HG03354 (cell line): ENCODE measurements at regions not wholly inside any gene's neighbourhood (a gene's known extent, or its start where the extent isn't known, plus 50 kb on each side); places are given as distances from the start of the nearest gene placed in this dataset.

ENCODE experiments used
- ATAC-seq: cut with Tn5 transposase; IDR thresholded peaks from one replicate; pipeline ENCODE4 v1.9.1; 2021; ENCODE audit warnings: mild to moderate bottlenecking; ENCODE audit not compliant: unreplicated experiment, poor library complexity, severe bottlenecking

GRCh38 chr4:34790131-34790530 is 1454.2 kb downstream of the ARAP2 start:
- ATAC-seq: no peak

- no peak for ATAC-seq
Measured at GRCh38 chr4:34791209-34791608, 1453.1 kb downstream of the ARAP2 start.

- ATAC-seq: no peak
Measured at GRCh38 chr4:34800953-34801352, 1443.4 kb downstream of the ARAP2 start.

DNA sequence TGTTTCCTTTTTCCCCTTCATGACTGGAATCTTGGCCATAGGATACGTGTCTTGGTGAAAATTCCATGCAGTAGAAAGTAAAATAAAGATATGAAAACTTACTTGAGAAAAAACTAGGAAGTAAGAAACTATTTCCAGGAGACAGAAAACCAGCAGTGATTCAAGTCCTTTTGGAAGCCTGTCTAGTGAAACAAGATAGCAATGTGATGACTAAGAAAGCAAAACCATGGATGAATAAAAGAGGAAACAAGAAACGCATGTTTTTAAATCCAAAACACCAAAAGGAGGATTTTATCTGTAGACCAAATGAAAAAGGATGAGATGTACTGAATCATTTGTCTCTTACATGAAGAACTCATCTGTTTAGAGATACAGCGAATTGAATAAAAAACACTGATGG is 1430.0 kb downstream of the ARAP2 start:
- ATAC-seq: no peak

DNA sequence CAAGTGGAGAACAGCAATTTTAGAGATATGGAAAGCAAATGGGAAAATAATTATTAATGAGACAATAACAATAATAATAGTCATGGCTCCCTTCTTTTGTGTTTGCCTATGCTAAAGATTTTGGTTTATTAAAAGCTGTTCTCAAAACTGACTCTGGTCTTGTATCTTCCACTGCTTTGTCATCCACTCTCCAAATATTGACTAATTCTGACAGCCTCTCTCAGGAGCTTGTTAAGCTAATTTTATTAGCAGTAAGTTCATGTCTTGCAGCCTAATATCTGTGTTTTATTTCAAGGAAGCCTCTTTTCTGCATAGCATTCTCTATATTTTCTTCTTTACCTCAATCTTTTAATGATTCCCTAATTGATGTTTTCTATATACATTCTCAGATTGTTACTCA is 1419.8 kb downstream of the ARAP2 start:
- no peak for ATAC-seq

DNA sequence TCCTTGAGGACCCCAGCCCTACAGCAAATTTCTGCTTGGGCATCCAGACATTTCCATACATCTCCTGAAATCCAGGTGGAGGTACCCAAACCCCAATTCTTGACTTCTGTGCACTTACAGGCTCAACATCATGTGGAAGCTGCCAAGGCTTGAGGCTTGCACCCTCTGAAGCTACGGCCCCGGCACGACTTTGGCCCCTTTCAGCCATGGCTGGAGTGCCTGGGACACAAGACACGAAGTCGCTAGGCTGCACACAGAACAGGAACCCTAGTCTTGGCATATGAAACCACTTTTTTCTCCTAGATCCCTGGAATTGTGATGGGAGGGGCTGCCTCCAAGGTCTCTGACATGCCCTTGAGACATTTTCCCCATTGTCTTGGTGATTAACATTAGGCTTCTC is 1417.7 kb downstream of the ARAP2 start:
- no peak for ATAC-seq

DNA sequence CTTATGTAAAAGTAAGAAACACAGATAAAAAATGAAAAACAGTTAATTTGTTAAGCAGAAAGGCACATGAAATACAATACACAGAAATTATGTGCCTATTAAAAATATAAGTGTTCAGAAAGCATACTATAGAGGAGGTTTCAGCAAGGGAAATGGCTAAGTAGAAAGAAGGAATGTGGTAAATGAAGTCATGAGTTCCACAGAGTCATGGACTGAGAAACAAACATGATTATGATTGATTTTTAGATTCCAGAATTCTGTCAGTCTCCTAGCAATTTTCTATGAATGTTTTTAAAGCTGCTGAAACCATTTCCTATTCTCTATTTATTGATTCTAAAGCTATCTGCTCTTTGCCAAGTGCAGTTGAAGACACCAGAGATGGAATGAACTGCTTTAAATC is 1398.4 kb downstream of the ARAP2 start:
- ATAC-seq: no peak

DNA sequence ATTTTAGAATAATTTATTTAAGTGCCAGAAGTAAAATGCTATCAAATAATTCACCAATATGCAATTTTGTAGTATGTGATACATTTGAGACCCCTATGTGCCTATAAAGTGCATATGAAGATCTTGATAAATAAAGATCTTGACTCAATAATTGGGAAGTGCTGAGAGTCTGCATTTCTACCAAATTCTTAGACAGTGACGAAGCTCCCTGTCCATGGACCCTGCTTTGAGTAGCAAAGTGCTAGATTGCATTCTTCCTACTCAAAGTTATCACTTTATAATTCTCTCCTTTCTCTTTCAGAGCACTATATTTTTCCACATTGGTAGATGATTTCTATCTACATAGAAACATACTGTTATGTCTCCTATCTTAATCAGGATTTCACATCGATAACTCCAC is 1393.9 kb downstream of the ARAP2 start:
- ATAC-seq: no peak

GRCh38 chr4:34850968-34851367 is 1393.3 kb downstream of the ARAP2 start:
- ATAC-seq: no peak

- no peak for ATAC-seq
Measured at GRCh38 chr4:34851411-34851810, 1392.9 kb downstream of the ARAP2 start.

DNA sequence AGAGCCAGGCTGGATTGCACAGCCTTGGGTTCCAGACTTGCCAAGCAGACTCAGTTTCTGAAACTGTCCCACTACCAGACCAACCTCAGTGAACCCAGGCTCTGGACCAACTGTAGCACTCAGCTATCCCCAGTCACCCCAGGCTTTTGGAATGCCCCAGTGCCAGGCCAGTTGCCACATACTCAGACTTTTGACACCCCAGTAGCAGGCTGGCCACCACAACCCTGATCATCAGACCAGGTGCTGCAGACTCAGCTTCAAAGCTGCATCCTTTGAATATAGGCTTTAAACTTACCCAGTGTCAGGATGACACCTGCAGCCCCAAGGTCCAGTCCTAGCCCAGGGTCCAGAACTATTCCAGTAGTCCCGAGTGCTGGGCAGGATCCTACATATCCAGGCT is 1389.9 kb downstream of the ARAP2 start:
- no peak for ATAC-seq

- no peak for ATAC-seq
Measured at GRCh38 chr4:34861666-34862065, 1382.6 kb downstream of the ARAP2 start.

DNA sequence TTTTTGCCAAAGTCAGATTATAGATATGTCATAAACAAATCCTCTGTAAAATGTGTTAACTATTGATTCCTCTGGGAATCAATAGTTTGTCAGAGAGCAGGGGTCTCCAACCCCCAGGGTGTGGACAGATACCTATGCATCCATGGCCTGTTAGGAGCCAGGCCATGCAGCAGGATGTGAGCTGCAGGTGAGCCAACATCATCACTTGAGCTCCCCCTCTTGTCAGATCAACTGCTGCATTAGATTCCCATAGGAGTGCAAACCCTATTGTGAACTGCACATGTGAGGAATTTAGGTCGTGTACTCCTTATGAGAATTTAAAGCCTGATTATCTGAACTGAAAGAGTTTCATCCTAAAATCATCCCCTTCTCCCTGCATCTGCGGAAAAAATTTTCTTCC is 1365.4 kb downstream of the ARAP2 start:
- ATAC-seq: no peak

- no peak for ATAC-seq
Measured at GRCh38 chr4:34880246-34880645, 1364.1 kb downstream of the ARAP2 start.

- ATAC-seq: no peak
Measured at GRCh38 chr4:34891892-34892291, 1352.4 kb downstream of the ARAP2 start.

DNA sequence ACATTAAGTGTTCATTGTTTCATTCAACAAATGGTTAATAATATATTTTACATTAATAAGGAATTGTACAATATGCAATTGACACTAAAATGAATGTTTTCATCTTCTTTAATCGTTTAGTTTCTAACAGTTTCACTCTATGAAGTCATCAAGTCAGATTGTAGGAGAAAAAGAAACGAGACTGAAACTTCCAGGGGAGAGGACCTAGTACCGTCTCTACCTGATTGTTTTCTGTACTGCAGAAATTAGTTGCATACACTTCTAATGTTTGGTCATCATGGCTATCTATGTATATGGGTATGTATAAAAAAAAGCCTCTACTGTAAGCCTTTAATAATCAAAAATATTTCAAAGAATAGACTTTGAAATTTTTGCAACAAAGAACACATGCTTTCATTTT is 1350.9 kb downstream of the ARAP2 start:
- ATAC-seq: no peak

- ATAC-seq: no peak
Measured at GRCh38 chr4:34920032-34920431, 1324.3 kb downstream of the ARAP2 start.

DNA sequence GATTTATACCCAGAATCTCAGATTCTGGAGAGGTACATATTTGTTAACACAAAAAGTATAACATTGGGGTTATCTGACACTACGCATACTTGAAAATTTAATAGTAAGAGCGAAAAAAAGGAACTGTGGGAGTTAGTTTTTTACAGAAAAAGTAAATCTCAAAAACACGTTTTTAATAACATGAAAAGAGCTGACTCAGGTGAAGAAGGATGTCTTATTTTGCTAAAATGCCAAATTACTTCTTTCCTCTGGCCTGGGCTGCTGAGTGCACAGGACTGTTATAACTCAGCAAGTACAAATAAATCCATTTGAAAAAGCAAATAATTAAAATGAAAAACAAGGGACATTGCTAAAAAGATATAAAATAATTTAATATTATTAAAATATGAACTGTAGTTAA is 1322.9 kb downstream of the ARAP2 start:
- ATAC-seq: no peak

GRCh38 chr4:34922325-34922724 is 1322.0 kb downstream of the ARAP2 start:
- no peak for ATAC-seq

GRCh38 chr4:34932591-34932990 is 1311.7 kb downstream of the ARAP2 start:
- ATAC-seq: no peak

DNA sequence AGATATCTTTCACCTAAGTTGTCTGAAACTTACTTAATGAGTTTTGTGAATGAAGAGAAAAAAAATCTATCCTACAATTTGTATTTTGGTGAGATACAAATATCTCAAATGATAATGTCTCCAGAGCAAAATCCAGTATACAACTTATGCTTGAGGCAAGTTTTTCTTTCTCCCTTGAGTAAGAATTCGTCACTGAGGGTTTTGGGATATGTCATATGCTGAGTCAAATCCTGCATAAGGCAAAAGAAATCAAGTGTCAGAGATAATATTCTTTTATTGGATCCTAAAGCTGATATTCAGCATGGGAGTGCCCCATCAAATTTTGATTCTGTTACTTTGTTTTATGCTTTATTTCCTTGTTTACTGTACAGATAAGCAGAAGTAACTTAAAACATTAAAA is 1308.6 kb downstream of the ARAP2 start:
- ATAC-seq: no peak

- no peak for ATAC-seq
Measured at GRCh38 chr4:34939073-34939472, 1305.2 kb downstream of the ARAP2 start.
